H9 (cell line): ENCODE measurements at regions not wholly inside any gene's neighbourhood (a gene's known extent, or its start where the extent isn't known, plus 50 kb on each side); places are given as distances from the start of the nearest gene placed in this dataset.

ENCODE experiments used
- DNase-seq: peaks from one replicate; pipeline ENCODE4 v3.0.0-alpha.2; 2017
- H2AFZ ChIP-seq: one replicate; pipeline ENCODE4 v1.6.1; 2013; ENCODE audit warnings: mild to moderate bottlenecking, low read length, control low read depth, moderate library complexity
- H2AK5ac ChIP-seq: 2 replicates; pipeline ENCODE4 v1.6.1; 2013; ENCODE audit warnings: low read length, control low read depth, mixed read lengths; ENCODE audit not compliant: insufficient read length
- H2BK120ac ChIP-seq: one replicate; pipeline ENCODE4 v1.6.1; 2013; ENCODE audit warnings: low read depth, mild to moderate bottlenecking, low read length, control low read depth, inconsistent platforms; ENCODE audit not compliant: poor library complexity, severe bottlenecking
- H2BK12ac ChIP-seq: 2 replicates; pipeline ENCODE4 v1.6.1; 2013; ENCODE audit warnings: low read length, control low read depth, mixed read lengths, low read depth; ENCODE audit not compliant: insufficient read length
- H2BK15ac ChIP-seq: 2 replicates; pipeline ENCODE4 v1.6.1; 2013; ENCODE audit warnings: low read depth, low read length, control low read depth
- H2BK20ac ChIP-seq: one replicate; pipeline ENCODE4 v1.6.1; 2013; ENCODE audit warnings: low read depth, mild to moderate bottlenecking, low read length, control low read depth, inconsistent platforms; ENCODE audit not compliant: poor library complexity, severe bottlenecking
- H2BK5ac ChIP-seq: 2 replicates; pipeline ENCODE4 v1.6.1; 2013; ENCODE audit warnings: low read length, control low read depth, mixed read lengths; ENCODE audit not compliant: insufficient read length
- H3K14ac ChIP-seq: 2 replicates; pipeline ENCODE4 v1.6.1; 2013; ENCODE audit warnings: low read length, control low read depth; ENCODE audit not compliant: insufficient read depth
- H3K18ac ChIP-seq: 2 replicates; pipeline ENCODE4 v1.6.1; 2013; ENCODE audit warnings: low read depth, mild to moderate bottlenecking, mixed read lengths, low read length, control low read depth; ENCODE audit not compliant: insufficient read length
- H3K23ac ChIP-seq: 2 replicates; pipeline ENCODE4 v1.6.1; 2013; ENCODE audit warnings: low read length, control low read depth, mixed read lengths, low read depth; ENCODE audit not compliant: insufficient read length
- H3K23me2 ChIP-seq: 2 replicates; pipeline ENCODE4 v1.6.1; 2013; ENCODE audit warnings: low read depth, mild to moderate bottlenecking, mixed read lengths, low read length, control low read depth; ENCODE audit not compliant: insufficient read length, poor library complexity, severe bottlenecking
- H3K27ac ChIP-seq: 2 replicates; pipeline ENCODE4 v1.5.1; 2013; ENCODE audit warnings: low read length, control low read depth, mixed read lengths, low read depth; ENCODE audit not compliant: insufficient read length
- H3K27me3 ChIP-seq: 2 replicates; pipeline ENCODE4 v1.6.1; 2013; ENCODE audit warnings: low read length, control low read depth, inconsistent platforms; ENCODE audit not compliant: insufficient read depth
- H3K4ac ChIP-seq: 2 replicates; pipeline ENCODE4 v1.6.1; 2013; ENCODE audit warnings: low read depth, mild to moderate bottlenecking, control low read depth, inconsistent platforms, low read length, moderate library complexity
- H3K4me1 ChIP-seq: 2 replicates; pipeline ENCODE4 v1.6.1; 2013; ENCODE audit warnings: low read length, control low read depth, inconsistent platforms; ENCODE audit not compliant: insufficient read depth
- H3K4me2 ChIP-seq: 2 replicates; pipeline ENCODE4 v1.6.1; 2013; ENCODE audit warnings: low read length, control low read depth, mixed read lengths; ENCODE audit not compliant: insufficient read length, insufficient read depth
- H3K56ac ChIP-seq: 2 replicates; pipeline ENCODE4 v1.6.1; 2013; ENCODE audit warnings: low read depth, mild to moderate bottlenecking, mixed read lengths, low read length, control low read depth; ENCODE audit not compliant: insufficient read length
- H3K79me1 ChIP-seq: 2 replicates; pipeline ENCODE4 v1.6.1; 2013; ENCODE audit warnings: low read depth, mild to moderate bottlenecking, moderate library complexity, low read length, control low read depth, inconsistent platforms; ENCODE audit not compliant: insufficient read depth, poor library complexity, severe bottlenecking
- H3K79me2 ChIP-seq: 2 replicates; pipeline ENCODE4 v1.6.1; 2013; ENCODE audit warnings: low read length, control low read depth, inconsistent platforms; ENCODE audit not compliant: insufficient read depth
- H3K9ac ChIP-seq: 2 replicates; pipeline ENCODE4 v1.6.1; 2013; ENCODE audit warnings: low read length, control low read depth, mixed read lengths; ENCODE audit not compliant: insufficient read length; ENCODE audit errors: extremely low read depth
- H3K9me3 ChIP-seq: one replicate; pipeline ENCODE4 v1.6.1; 2013; ENCODE audit warnings: low read depth, low read length, inconsistent platforms; ENCODE audit not compliant: control insufficient read depth
- H3T11ph ChIP-seq: one replicate; pipeline ENCODE4 v1.6.1; 2013; ENCODE audit warnings: mild to moderate bottlenecking, low read length, control low read depth, inconsistent platforms
- H4K20me1 ChIP-seq: one replicate; pipeline ENCODE4 v1.6.1; 2013; ENCODE audit not compliant: control insufficient read depth, insufficient read length, insufficient read depth
- H4K5ac ChIP-seq: 2 replicates; pipeline ENCODE4 v1.6.1; 2013; ENCODE audit warnings: low read depth, mild to moderate bottlenecking, mixed read lengths, low read length, control low read depth; ENCODE audit not compliant: insufficient read length
- H4K8ac ChIP-seq: replicated peaks from 2 replicates; pipeline ENCODE4 v1.6.1; 2013; ENCODE audit warnings: low read length, control low read depth, mixed read lengths, low read depth; ENCODE audit not compliant: insufficient read length
- H4K91ac ChIP-seq: 2 replicates; pipeline ENCODE4 v1.6.1; 2013; ENCODE audit warnings: low read depth, mild to moderate bottlenecking, moderate library complexity, mixed read lengths, low read length, control low read depth; ENCODE audit not compliant: insufficient read length
- H3K27ac Mint-ChIP-seq, 3 experiments: 2 replicates in 2 of 3; 3 replicates in 1 of 3; pipeline ENCODE4 v1.8.0; 2020 to 2021; ENCODE audit warnings: mixed read lengths in 3 of 3, mild to moderate bottlenecking in 1 of 3, moderate library complexity in 1 of 3
- H3K27me3 Mint-ChIP-seq: 2 replicates; pipeline ENCODE4 v1.8.0; 2021; ENCODE audit warnings: low read depth, mild to moderate bottlenecking, moderate library complexity, mixed read lengths
- H3K36me3 Mint-ChIP-seq, 3 experiments: 2 replicates in 2 of 3; 3 replicates in 1 of 3; pipeline ENCODE4 v1.8.0; 2020 to 2021; ENCODE audit warnings: low read depth in 3 of 3, mixed read lengths in 3 of 3; ENCODE audit not compliant: insufficient read depth in 1 of 3
- H3K4me1 Mint-ChIP-seq, 2 experiments: 2 replicates each; pipeline ENCODE4 v1.8.0; 2020; ENCODE audit warnings: mixed read lengths in 2 of 2
- H3K4me3 Mint-ChIP-seq, 2 experiments: 2 replicates in 1 of 2; 3 replicates in 1 of 2; pipeline ENCODE4 v1.8.0; 2020 to 2021; ENCODE audit warnings: mild to moderate bottlenecking in 2 of 2, mixed read lengths in 2 of 2, moderate library complexity in 1 of 2
- H3K9me3 Mint-ChIP-seq, 2 experiments: 2 replicates in 1 of 2; 3 replicates in 1 of 2; pipeline ENCODE4 v1.8.0; 2020; ENCODE audit warnings: mild to moderate bottlenecking in 2 of 2, mixed read lengths in 2 of 2, moderate library complexity in 1 of 2
- WGBS: extraction: QIAGEN DNeasy Blood & Tissue Kit; methylation state at CpG from one replicate; pipeline ENCODE4 v1.1.7; 2013; ENCODE audit warnings: missing lambda C conversion rate, low lambda C conversion rate, mixed read lengths; ENCODE audit not compliant: insufficient read length; ENCODE audit errors: extremely low coverage; 5-methylcytosine and 5-hydroxymethylcytosine counted together
- TF ChIP-seq, protein P1 (sequence below): fragments of 200-600 bp; sonication (generic); conservative IDR thresholded peaks from 3 replicates; pipeline ENCODE4 v1.8.0; 2021; ENCODE audit warnings: antibody characterized with exemption, mild to moderate bottlenecking

DNA sequence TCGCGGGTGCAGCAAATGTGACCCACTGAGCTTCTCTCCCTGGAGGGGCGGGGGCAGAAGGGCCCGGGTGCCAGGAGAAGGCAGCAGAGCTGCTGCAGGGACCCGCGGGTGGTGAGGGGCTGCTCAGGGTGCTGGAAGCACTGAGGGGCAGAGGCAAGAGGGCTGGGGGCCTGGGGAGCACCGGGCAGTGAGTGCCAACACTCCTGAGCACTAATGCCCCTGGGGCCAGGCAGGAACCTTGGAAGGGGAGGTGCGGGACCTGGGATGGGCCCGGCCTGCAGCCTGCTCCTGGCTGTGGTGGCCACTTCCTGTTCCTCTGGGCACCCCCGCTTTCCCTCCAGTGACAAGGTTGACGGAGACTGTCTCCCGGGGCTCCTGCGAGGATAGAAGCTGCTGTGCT, 66.5 kb upstream of the ADRA2C start:
- Mint-ChIP-seq H3K27ac (no peak overlapping the region), H3K27me3 (peaks cover 50% of the 10 kb centered on the region), H3K36me3 (peaks cover 0 to 7% (median 2%) of the 10 kb centered on the region in 3 experiments; a peak in 5 of 7 replicates), H3K4me1 (peaks cover 7 to 25% of the 10 kb centered on the region in 2 experiments), H3K4me3 (no peak overlapping the region), H3K9me3 (peaks cover 12 to 16% of the 10 kb centered on the region in 2 experiments; a peak in 4 of 5 replicates)
- Histone ChIP-seq H3K23ac (no peak overlapping the region), H3K4ac (no peak overlapping the region), H3K9ac (no peak overlapping the region), H3K23me2 (no peaks in the 10 kb centered on the region), H4K5ac (no peak overlapping the region), H2BK15ac (no peak overlapping the region), H2AK5ac (no peak overlapping the region), H3K4me1 (no peaks in the 10 kb centered on the region), H4K8ac (no peak overlapping the region), H2BK20ac (no peak overlapping the region), H4K91ac (no peak overlapping the region), H3K4me2 (no peak overlapping the region), H3K27me3 (no peaks in the 10 kb centered on the region), H2BK12ac (no peak overlapping the region), H3K9me3 (peaks cover 7% of the 10 kb centered on the region), H3K18ac (no peak overlapping the region), H2BK5ac (no peak overlapping the region), H3K79me1 (no peaks in the 10 kb centered on the region), H4K20me1 (no peaks in the 10 kb centered on the region), H3K79me2 (no peaks in the 10 kb centered on the region), H3T11ph (no peak overlapping the region), H2BK120ac (no peak overlapping the region), H3K27ac (no peak overlapping the region), H3K56ac (no peak overlapping the region), H3K14ac (no peak overlapping the region), H2AFZ (no peak overlapping the region)
- TF ChIP-seq, protein P1, sequence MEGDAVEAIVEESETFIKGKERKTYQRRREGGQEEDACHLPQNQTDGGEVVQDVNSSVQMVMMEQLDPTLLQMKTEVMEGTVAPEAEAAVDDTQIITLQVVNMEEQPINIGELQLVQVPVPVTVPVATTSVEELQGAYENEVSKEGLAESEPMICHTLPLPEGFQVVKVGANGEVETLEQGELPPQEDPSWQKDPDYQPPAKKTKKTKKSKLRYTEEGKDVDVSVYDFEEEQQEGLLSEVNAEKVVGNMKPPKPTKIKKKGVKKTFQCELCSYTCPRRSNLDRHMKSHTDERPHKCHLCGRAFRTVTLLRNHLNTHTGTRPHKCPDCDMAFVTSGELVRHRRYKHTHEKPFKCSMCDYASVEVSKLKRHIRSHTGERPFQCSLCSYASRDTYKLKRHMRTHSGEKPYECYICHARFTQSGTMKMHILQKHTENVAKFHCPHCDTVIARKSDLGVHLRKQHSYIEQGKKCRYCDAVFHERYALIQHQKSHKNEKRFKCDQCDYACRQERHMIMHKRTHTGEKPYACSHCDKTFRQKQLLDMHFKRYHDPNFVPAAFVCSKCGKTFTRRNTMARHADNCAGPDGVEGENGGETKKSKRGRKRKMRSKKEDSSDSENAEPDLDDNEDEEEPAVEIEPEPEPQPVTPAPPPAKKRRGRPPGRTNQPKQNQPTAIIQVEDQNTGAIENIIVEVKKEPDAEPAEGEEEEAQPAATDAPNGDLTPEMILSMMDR = no peak
- whole genome bisulfite sequencing = no CpG with 5 or more reads among the region's 13 CpGs
- DNase-seq = no peak
